ENCODE measurements at regions not wholly inside any gene's neighbourhood (a gene's known extent, or its start where the extent isn't known, plus 50 kb on each side); places are given as distances from the start of the nearest gene placed in this dataset.

DNA sequence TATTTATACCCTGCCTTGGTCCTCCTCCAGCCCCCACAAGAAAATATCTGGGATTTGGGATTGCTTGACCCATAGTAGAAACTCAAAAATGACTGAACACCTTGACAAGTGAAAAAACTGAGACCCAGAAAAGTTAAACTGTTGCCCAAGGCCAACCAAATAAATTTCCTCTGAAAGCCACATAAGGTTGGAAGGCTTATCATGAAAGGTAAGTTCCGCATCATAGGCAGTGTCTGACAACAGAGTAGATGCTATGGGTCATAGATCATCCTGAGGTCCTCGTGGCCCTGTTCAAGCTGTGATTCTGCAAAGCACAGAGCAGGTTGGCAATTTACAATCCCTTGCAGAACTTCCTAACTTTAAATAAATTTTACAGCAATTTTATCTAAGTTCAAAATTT lies 140.8 kb upstream of the TSC22D2 start:
- TF ChIP-seq, protein P1, sequence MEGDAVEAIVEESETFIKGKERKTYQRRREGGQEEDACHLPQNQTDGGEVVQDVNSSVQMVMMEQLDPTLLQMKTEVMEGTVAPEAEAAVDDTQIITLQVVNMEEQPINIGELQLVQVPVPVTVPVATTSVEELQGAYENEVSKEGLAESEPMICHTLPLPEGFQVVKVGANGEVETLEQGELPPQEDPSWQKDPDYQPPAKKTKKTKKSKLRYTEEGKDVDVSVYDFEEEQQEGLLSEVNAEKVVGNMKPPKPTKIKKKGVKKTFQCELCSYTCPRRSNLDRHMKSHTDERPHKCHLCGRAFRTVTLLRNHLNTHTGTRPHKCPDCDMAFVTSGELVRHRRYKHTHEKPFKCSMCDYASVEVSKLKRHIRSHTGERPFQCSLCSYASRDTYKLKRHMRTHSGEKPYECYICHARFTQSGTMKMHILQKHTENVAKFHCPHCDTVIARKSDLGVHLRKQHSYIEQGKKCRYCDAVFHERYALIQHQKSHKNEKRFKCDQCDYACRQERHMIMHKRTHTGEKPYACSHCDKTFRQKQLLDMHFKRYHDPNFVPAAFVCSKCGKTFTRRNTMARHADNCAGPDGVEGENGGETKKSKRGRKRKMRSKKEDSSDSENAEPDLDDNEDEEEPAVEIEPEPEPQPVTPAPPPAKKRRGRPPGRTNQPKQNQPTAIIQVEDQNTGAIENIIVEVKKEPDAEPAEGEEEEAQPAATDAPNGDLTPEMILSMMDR (conservative IDR thresholded peaks at IDR 0.05) = no peak
- TF ChIP-seq ZFX (IDR thresholded peaks at IDR 0.05) = no peak

Measured in C4-2B (cell line).